Hematopoietic multipotent progenitor cell treated with erythropoietin and hydrocortisone succinate and interleukin-3 and kit ligand, for 4 days (in vitro differentiated cells): ENCODE measurements at regions not wholly inside any gene's neighbourhood (a gene's known extent, or its start where the extent isn't known, plus 50 kb on each side); places are given as distances from the start of the nearest gene placed in this dataset.

Source experiments
- DNase-seq: peaks from one replicate; pipeline ENCODE4 v3.0.0-alpha.2; 2015

GRCh38 chr13:76038920-76039716 lies 403.0 kb downstream of the LMO7 start:
- DNase-seq = no peak

GRCh38 chr13:76036176-76036575 lies 400.0 kb downstream of the LMO7 start:
- no peak for DNase-seq

GRCh38 chr13:76035711-76036110 lies 399.6 kb downstream of the LMO7 start:
- DNase-seq = no peak

GRCh38 chr13:76029706-76030105 lies 393.6 kb downstream of the LMO7 start:
- DNase-seq = peak; percentile 62

- DNase-seq = peak; percentile 95
These were observed 393.0 kb downstream of the LMO7 start for GRCh38 chr13:76029088-76029487.

DNA sequence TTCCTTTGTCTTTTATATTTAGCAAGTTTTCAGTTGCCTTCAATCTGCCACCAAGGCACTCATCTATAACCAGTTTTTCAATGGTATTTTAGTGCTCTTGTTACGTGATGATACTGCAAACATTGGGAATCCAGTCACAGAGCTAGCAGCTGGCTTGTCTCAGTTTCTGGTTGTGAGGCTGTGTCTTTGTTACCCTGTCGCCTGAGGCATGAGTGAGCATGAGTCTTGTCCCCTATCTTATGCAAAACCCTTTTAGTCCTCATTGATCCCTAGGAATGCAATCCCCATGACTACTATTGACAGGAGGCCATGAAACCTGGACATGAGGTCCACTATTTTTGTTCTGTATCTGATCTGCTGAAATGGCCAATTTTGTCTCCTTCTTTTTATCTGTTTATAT lies 391.0 kb downstream of the LMO7 start:
- DNase-seq = no peak

- DNase-seq = no peak
These were observed 389.3 kb downstream of the LMO7 start for GRCh38 chr13:76025392-76025791.

DNA sequence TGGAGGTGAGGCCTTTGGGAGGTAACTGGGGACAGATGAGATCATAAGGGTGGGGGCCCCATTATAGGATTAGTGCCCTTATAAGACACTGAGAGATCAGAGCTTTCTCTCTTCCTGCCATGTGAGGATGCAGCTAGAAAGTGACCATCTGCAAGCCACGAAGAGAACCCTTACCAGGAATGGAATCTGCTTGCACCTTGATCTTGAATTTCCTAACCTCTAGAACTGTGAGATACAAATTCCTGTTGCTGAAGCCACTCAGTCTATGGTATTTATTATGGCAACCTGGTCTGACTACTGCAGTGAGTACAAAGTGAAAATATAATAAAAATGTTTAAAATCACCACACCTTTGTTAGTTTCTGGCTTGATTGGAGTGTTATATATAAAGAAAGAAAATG lies 388.0 kb downstream of the LMO7 start:
- no peak for DNase-seq

- DNase-seq = no peak
These were observed 387.5 kb downstream of the LMO7 start for GRCh38 chr13:76023652-76024051.

- DNase-seq = no peak
These were observed 384.4 kb downstream of the LMO7 start for GRCh38 chr13:76020421-76020955.

DNA sequence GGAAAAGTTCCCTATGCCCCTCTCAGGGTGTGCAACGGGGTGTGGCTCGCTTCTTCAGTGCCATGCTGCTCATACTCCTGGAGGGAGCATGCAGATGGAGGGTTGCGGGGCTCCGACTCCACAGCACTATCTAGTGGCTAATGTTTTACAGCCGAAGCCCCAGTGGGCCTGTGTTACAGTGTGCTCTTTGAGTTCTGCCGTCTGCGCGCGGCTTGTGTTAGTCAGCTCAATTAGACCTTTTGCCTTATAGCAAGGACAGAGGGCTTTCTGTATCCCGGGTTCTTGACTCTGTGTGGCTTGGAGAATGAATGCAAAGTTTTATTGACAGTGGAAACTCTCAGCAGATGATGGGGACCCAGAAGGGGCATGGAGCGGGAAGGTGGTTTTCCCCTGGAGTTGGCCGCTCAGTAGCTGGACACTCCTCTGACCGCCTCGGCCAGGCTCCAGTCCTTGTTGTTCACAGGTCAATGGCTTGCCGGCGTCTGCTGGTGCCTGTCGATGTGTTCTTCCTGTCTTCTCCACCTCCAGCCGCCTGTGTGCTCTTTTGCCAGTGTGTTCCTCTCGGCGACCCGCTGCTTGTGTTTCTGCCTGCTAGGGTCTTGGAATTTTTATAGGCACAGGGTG lies 383.4 kb downstream of the LMO7 start:
- DNase-seq = peak; percentile 29

- no peak for DNase-seq
These were observed 381.9 kb downstream of the LMO7 start for GRCh38 chr13:76017861-76018556.

GRCh38 chr13:76016799-76017400 lies 380.8 kb downstream of the LMO7 start:
- DNase-seq = peak; percentile 63

- no peak for DNase-seq
These were observed 378.5 kb downstream of the LMO7 start for GRCh38 chr13:76014406-76015318.

DNA sequence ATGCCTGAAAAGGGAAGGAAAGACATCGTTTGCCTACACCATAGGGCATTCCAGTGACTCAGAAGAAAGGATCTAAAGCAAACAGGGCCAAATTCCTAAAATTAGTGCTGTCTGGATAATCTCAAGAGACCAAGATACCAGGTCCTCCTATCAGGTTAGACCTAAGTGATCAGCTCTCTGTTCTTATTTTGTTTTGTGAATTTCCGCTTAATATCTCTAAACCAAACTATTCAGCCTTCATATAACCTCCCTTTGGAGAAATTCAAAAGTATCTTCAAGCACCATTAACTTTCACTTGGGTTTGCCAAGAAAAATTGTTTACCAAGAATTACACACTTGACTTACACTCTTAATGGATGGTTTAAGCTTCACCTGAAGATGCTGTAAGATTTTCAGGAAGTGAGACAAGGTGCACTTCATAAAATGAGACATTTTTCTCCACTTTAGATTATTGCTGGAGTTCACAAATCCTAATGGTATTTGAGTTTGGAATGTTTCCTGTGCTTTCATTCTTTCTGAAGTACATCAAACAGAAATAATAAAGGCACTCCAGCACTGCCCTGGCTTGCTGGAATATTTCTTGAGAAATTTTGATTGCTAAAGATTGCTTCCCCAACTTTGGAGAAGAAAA lies 376.1 kb downstream of the LMO7 start:
- no peak for DNase-seq

GRCh38 chr13:76009267-76009890 lies 373.2 kb downstream of the LMO7 start:
- DNase-seq = no peak

DNA sequence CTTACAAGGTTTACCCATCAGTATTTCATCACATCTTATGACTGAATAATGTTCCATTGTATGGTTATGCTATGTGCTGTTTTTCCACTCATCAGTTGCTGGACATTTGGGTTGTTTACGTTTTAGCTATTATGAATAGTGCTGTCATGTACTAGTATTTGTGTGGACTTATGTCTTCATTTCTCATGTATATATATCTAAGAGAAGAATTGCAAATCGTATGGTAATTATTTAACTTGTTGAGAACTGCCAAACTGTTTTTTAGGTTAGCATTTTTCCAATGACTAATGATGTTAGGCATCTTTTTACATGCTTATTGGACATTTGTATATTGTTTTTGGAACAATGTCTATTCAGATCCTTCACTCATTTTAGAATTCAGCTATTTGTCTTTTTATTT lies 368.3 kb downstream of the LMO7 start:
- DNase-seq = no peak

- DNase-seq = peak; percentile 75
These were observed 364.0 kb downstream of the LMO7 start for GRCh38 chr13:76000131-76000530.

DNA sequence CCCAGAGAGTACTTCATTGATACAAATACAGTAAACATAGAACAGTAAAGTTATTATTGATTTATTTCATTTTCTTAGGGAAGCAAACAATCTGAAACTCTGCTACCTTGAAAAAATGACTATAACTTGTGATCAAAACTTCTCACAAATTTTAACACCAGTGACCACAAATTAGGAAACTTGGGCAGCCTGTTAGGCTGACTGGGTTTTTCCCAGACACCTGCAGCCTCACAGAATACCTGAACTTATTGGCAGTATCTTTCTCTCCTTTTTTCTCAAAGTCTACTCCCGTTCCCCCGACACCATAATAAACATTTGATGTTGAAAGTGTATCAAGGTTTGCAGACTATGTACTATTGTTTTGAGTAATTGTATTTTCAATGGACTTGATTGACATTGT lies 360.5 kb downstream of the LMO7 start:
- no peak for DNase-seq

DNA sequence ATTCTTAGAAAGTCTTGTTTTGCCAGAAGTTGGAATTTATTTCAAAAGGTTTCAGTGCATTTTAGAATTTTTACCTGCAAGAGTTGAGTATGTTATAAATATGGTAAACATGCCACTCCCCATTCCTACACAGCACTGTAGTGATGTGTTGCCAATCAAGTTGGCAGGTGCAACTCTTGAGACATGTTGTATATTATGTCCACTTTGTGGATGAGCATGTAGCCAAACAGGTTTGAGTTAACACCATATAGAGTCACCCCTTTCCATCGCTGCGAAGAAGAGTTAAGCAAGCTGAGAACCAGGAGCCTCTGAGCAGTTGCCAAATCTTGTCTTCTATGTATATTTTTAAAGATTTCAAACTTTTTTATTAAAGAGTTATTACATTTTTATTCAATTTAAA lies 359.8 kb downstream of the LMO7 start:
- DNase-seq = no peak

DNA sequence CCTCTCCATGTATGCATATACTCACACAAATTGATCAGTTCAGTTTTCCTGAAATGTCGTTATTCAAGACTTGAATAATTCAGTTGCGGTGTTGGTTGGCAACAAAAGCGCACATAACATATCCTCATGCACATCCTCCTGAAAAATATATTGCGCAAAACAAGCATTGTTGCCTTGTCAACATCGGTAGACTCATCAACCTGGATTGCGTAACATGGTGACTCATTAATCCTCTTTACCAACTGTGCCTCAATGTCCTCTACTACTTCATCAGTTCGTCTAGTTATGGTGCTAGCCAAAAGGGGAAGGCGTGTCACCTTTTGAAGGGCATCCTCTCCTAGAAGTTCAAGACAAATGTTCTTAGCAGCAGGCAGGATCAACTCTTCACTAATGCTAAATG lies 357.7 kb downstream of the LMO7 start:
- DNase-seq = peak; percentile 13
